CD4-positive, alpha-beta T cell treated with Interleukin-1 beta for 1 hour (primary cell): ENCODE measurements at regions not wholly inside any gene's neighbourhood (a gene's known extent, or its start where the extent isn't known, plus 50 kb on each side); places are given as distances from the start of the nearest gene placed in this dataset.
"Not testable (repeated sequence)": the region's sequence is repeated elsewhere in the genome, so short reads cannot be mapped to it uniquely, and the experiment has no call there.

Experiments used
- DNase-seq, 2 donors: peaks; one replicate each; pipeline ENCODE4 v3.0.0-alpha.2; 2020 to 2022

GRCh38 chr1:38153778-38154470 lies 107.3 kb upstream of the POU3F1 start:
- no peak for DNase-seq

- no peak for DNase-seq
Measured at GRCh38 chr1:38153066-38153777, 106.6 kb upstream of the POU3F1 start.

DNA sequence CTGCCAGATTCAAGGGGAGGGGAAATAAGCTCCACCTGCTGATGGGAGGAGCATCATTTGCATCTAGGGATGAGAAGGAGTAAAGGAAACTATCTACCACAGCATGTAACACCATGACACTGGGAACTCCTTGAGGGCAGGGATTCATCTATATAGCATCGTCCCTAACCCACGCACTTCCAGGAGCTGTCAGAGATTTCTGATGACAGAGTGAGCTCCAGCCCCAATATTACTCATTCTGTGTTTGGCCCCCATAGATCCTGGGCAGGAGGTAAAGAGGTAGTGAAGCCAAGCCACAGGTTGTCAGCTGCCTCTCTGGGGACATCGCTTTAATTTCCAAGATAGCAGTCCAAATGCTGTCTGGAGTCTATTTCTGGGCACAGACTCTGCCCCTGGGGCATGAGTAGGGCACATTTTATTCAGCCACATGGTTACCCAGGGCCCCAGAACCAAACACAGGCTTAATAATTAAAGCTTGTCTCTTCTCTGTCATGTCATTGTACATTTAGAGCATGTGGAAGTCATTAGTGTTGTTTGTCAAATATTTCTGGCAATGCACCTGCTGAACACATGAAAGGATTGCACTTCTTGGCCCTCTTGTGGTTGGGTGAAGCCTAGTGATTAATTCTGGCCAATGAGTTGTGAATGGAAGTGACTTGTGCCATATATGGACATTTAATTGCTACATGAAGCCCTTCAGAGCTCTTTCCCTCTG lies 105.9 kb upstream of the POU3F1 start:
- DNase-seq, result no peak

DNA sequence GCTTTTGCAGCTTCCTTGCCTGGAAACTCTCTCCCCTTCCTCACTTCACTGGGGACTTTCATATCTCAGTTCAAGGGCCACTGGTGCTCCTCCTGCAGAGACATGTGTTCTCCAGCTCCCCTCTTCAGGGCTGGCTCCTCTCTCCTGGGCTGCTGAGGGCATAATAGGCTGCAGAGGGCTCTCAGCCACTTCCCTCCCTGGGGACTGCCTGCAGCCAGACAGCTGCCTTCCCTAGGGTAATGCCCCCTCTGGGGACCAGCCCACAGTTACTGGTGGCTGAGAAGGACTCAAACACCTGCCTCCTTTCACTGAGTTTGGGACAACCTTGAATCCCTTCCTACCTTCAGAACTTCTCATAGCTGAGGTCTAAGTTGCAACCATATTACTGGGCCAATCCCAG lies 104.8 kb upstream of the POU3F1 start:
- no peak for DNase-seq

DNA sequence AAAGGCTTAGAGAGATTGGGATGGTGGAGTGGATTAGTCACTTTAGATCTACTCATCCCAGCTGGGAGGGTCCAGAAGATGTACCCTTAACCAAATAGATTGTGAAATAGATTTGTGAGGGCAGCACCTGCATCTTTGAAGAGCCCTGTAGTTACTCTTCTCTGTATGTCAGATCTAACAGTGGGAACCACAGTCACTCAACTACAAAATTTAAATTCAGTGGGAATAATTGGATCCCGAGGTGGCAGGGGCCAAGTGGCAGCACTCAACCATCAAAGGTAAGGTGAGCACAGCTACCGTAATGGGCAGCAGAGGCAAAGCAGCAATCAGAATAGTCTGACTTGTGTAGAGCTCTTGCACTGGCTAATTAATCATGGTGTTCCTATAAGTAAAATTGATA lies 99.5 kb upstream of the POU3F1 start:
- not testable (repeated sequence) for DNase-seq

DNA sequence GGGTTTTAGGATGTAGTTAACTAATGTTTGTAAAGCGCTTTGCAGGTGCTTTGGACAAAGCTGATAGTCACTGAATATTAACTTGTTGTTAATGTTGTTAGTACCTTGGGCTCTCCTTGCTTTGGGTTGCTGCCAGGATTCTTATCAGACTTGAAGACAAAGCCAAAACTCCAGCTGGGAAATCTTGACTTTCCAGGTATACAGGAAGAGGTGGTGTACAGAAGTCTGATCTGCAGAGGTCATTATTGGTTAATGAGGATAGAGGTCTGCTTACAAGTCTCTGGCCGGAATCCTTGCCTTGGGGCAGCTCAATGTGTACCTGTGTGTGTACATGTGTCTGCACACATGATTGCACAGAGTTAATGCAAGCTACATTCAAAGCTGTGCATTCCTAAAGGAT lies 96.0 kb upstream of the POU3F1 start:
- DNase-seq, result no peak

DNA sequence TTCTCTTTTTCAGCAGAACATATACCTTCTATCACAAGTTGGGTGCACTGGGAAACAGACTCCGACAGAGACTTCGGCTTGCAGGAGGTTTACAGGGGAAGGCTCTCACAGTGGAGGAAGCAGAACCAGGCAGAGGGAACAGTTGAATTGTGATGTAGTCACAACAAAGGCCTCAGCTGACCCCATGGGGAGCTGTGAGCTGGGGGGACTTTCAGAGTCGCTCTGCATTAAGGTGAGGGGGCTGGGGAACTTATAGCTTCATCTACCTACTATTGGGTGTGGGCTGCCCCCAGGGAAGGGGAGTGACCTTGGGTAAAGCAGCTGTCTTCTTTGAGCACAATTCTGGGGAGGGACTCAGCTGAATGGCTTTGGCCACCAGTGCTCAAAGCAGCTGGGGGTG lies 94.9 kb upstream of the POU3F1 start:
- no peak for DNase-seq

DNA sequence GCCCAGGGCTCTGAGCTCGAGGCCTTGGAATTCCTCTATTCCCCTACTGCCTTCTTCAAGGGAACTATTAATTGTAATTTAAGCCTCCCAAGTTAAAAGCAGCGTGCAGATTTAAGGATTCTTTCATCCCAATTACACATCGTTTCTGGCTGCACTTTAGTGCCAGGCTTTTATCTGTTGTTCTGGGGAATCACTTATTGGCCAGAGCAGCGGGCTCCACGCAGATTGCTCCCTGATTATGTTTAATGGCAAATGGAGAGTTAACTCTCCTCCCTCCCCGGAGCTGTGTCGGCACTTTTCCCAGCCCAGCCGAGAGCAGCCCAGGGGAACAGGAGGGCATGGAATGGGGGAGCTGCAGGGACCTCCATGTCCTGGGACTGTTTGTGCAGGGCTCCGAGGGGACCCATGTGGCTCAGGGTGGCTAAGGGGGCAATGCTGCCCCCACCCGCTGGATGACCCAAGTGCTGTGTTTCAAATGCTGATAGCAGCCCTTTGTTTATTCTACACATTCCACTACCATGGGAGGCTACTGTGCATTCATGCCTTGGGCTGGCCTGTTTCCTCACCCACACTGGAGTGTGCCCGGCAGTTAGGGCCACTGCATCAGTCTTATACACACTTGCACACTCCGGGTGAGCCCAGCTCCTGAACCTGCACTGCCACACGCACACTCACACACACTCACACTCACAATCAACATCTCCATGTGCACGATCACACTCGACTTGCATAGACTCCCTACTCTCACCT lies 93.3 kb upstream of the POU3F1 start:
- DNase-seq, result no peak

- DNase-seq, result no peak
Measured at GRCh38 chr1:38138498-38139233, 92.1 kb upstream of the POU3F1 start.

DNA sequence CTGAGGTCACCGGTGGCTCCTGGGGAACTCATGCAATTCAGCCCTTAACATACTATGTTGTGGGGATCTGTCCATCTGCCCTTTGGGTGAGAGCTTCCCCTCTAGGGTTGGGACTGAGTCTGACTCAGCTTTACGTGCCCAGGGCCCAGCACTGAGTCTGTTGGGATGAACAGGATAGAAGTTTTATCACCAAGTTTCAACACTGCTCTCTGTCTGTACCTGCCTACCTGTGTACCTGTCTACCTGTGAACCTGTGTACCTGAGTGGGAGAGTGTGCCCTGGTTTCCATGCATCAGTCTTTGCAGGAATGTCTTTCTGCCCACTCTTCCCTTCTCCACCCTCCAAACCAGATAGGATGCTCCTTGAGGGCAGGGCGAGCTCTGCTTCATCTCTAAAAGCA lies 90.6 kb upstream of the POU3F1 start:
- DNase-seq, result no peak

GRCh38 chr1:38135625-38136414 lies 89.2 kb upstream of the POU3F1 start:
- no peak for DNase-seq

DNA sequence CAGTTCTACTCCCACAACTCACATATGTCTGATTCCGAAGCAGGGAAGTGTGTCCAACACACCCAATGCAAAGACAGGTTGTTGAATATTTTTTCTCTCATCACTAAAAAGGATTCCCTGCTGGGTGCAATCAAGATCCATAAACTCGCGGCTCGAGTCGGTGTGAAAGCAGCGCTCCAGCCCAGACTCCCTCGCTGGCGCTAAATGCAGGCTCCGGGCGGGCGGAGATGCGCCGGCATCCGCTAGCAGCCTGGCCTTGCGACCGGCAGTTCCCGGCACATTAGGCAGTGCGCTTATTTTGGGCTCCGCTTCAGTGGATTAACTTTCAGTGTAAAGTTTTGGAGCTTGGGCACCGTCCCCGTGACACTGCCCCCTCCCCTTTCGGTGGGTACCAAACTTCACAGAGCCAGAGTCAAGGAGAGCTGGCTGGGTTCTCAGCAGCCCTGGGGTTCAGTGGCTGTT lies 87.7 kb upstream of the POU3F1 start:
- DNase-seq, result no peak

GRCh38 chr1:38133756-38134155 lies 87.2 kb upstream of the POU3F1 start:
- no peak for DNase-seq

- no peak for DNase-seq
Measured at GRCh38 chr1:38133304-38133703, 86.7 kb upstream of the POU3F1 start.

GRCh38 chr1:38132681-38133080 lies 86.1 kb upstream of the POU3F1 start:
- DNase-seq, result no peak

- DNase-seq, result no peak
Measured at GRCh38 chr1:38131024-38131585, 84.5 kb upstream of the POU3F1 start.

- DNase-seq, result no peak
Measured at GRCh38 chr1:38129971-38130370, 83.4 kb upstream of the POU3F1 start.

- DNase-seq, result no peak
Measured at GRCh38 chr1:38129473-38129872, 82.9 kb upstream of the POU3F1 start.

DNA sequence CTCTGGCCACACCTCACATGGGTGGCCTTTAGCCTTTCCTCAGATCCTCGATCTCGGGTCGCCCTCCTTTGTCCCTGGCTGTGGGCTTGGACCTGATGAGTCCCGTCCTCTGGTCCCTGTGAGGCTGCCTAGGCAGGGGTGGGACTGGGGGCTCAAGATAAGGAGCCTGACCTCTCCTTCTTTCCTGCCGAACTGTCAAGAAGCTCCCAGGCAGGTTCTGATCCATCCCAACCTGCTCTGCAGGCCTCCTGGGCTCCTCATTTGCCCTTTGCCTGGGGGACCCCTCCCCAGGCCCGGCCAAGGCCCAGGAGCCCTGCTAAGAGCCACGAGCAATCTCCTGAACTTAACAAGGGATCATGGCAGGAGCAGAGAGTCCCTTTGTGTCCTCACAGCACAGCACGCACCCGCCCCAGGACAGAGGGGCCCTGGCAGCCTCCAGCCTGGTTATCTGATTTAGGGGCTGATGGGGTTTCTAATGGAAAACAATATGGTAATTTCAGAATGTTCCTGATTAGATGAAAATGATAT lies 82.4 kb upstream of the POU3F1 start:
- DNase-seq, result no peak

GRCh38 chr1:38128511-38128910 lies 81.9 kb upstream of the POU3F1 start:
- DNase-seq, result no peak

DNA sequence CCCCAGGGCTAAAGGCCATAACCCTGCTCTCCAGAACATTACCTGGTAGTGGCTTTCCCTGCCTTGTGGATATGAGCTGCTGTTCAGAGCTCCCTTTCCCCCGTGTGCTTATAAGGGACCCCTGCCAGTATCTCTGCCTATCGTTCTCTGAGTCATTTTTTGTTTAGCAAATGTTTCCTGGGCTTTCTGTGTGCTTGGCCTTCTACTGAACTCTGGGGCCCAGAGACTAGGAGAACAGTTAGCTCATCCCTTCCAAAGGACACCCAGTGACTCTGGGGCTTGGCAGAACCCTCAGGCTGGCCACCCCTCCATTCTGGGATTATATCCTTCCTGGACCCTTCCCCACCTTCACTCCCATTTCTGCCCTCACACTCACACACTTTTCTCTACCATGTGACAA lies 80.8 kb upstream of the POU3F1 start:
- no peak for DNase-seq
